ENCODE measurements at regions not wholly inside any gene's neighbourhood (a gene's known extent, or its start where the extent isn't known, plus 50 kb on each side); places are given as distances from the start of the nearest gene placed in this dataset.

DNA sequence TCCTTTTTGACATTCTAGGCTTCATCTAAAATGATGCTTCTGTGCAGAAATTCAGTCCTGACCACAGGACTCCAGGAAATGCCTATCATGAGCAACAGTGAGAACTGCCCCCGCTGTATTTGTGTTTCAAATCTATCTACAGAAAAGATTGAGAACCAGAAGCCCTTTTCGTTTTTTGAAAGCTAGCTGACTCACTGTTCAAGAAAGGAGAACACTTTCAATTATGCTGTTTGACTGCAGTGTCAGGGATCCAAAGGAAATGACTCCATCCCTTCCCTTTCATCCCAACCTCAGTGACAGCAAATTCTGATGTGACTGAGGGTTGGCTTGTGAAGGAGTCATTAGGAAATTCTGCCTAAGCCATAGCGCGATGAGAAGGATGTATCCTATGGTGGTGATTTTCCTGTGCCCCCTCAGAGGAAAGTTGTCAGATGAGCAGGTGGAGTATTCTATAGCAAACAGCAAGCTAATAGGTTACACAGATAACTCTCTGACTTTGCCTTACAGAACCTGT is 622.3 kb downstream of the TMEM114 start (continued):
- TF ChIP-seq POLR2A (IDR thresholded peaks at IDR 0.05; ENCODE audit: control extremely low read depth in 1 of 2, low read depth in 2 of 2, low read length in 2 of 2) (no peak), CBX8 (IDR thresholded peaks at IDR 0.05; ENCODE audit: borderline replicate concordance, low read depth, low read length) (no peak), RAD21 (IDR thresholded peaks at IDR 0.05 in 1 of 2, conservative IDR thresholded peaks at IDR 0.05 in 1 of 2; ENCODE audit: low read depth in 2 of 2, low read length in 2 of 2) (no peak), USF2 (IDR thresholded peaks at IDR 0.05; ENCODE audit: low read length) (no peak)
